Common myeloid progenitor, CD34-positive (primary cell): ENCODE measurements at regions not wholly inside any gene's neighbourhood (a gene's known extent, or its start where the extent isn't known, plus 50 kb on each side); places are given as distances from the start of the nearest gene placed in this dataset.

Experiments
- CTCF ChIA-PET: fragments of 350-600 bp; sonication (Branson Sonifier 250); formaldehyde crosslinking; loops from one replicate; lab custom pipeline; 2021; ENCODE audit warnings: antibody characterized with exemption; lab: Charles Lee
- POLR2A ChIA-PET: fragments of 350-600 bp; sonication (Branson Sonifier 250); formaldehyde crosslinking; loops from one replicate; lab custom pipeline; 2021; ENCODE audit warnings: antibody characterized with exemption; lab: Charles Lee
- DNase-seq, 3 donors: peaks; one replicate each; pipeline versions ENCODE4 v3.0.0 to v3.0.0-alpha.2; 2013
- H3K27ac ChIP-seq, 2 experiments: 1 replicate in 1 of 2; 2 replicates in 1 of 2; pipeline ENCODE4 v1.7.0; 2013; ENCODE audit warnings: inconsistent platforms in 2 of 2, low read length in 2 of 2, mild to moderate bottlenecking in 2 of 2, low read depth in 1 of 2, moderate library complexity in 1 of 2; ENCODE audit not compliant: severe bottlenecking in 2 of 2, insufficient read depth in 1 of 2, poor library complexity in 1 of 2
- H3K27me3 ChIP-seq, 5 experiments: replicated peaks in 2 of 5; 1 replicate in 3 of 5; 2 replicates in 2 of 5; pipeline versions ENCODE4 v1.6.1 to v1.7.0; 2013; ENCODE audit warnings: low read length in 4 of 5, mild to moderate bottlenecking in 2 of 5, moderate library complexity in 2 of 5, inconsistent platforms in 1 of 5; ENCODE audit not compliant: insufficient read depth in 5 of 5, control insufficient read depth in 4 of 5
- H3K36me3 ChIP-seq, 4 experiments: 1 replicate in 2 of 4; 2 replicates in 2 of 4; pipeline versions ENCODE4 v1.6.1 to v1.7.0; 2013; ENCODE audit warnings: low read length in 3 of 4, control low read depth in 1 of 4, mild to moderate bottlenecking in 1 of 4; ENCODE audit not compliant: control insufficient read depth in 4 of 4, insufficient read depth in 4 of 4
- H3K4me1 ChIP-seq, 4 experiments: 1 replicate in 3 of 4; 2 replicates in 1 of 4; pipeline versions ENCODE4 v1.6.1 to v1.7.1; 2013; ENCODE audit warnings: low read length in 3 of 4, mild to moderate bottlenecking in 3 of 4, control low read depth in 1 of 4, inconsistent platforms in 1 of 4, moderate library complexity in 1 of 4; ENCODE audit not compliant: control insufficient read depth in 4 of 4, insufficient read depth in 4 of 4; ENCODE audit errors: control extremely low read depth in 1 of 4
- H3K4me3 ChIP-seq, 7 experiments: 1 replicate in 4 of 7; 2 replicates in 3 of 7; pipeline versions ENCODE4 v1.5.1 to v1.7.0; 2013; ENCODE audit warnings: mild to moderate bottlenecking in 7 of 7, low read length in 6 of 7, moderate library complexity in 6 of 7, inconsistent platforms in 2 of 7, low read depth in 2 of 7, control low read depth in 1 of 7; ENCODE audit not compliant: insufficient read depth in 4 of 7, control insufficient read depth in 1 of 7; ENCODE audit errors: extremely low read depth in 1 of 7
- H3K9me3 ChIP-seq, 5 experiments: 1 replicate in 4 of 5; 2 replicates in 1 of 5; pipeline versions ENCODE4 v1.6.1 to v1.7.1; 2013; ENCODE audit warnings: low read length in 4 of 5, mild to moderate bottlenecking in 2 of 5, inconsistent platforms in 1 of 5, low read depth in 1 of 5, moderate library complexity in 1 of 5; ENCODE audit not compliant: control insufficient read depth in 4 of 5, insufficient read depth in 2 of 5; ENCODE audit errors: control extremely low read depth in 1 of 5
- WGBS: methylation state at CpG from one replicate; pipeline ENCODE4 v1.1.5; 2013; ENCODE audit not compliant: insufficient coverage; 5-methylcytosine and 5-hydroxymethylcytosine counted together

- no peak overlapping the region for H3K27ac ChIP-seq
- H3K27me3 ChIP-seq: peaks cover 0 to 19% (median 3%) of the 10 kb centered on the region in 5 experiments
- no peaks in the 10 kb centered on the region for H3K36me3 ChIP-seq
- ChIA-PET CTCF (no interaction called here), POLR2A (no interaction called here)
- no peak overlapping the region for H3K4me3 ChIP-seq
- no peak for DNase-seq
- 53% methylated on average over 2 of the region's 5 CpGs for WGBS
- H3K9me3 ChIP-seq: peaks cover 0 to 2% (median 0%) of the 10 kb centered on the region in 5 experiments
- no peaks in the 10 kb centered on the region for H3K4me1 ChIP-seq
Observed at GRCh38 chr20:20929341-20929740, 176.8 kb downstream of the LINC00237 start.

GRCh38 chr20:20926222-20926905 lies 179.8 kb downstream of the LINC00237 start:
- Histone ChIP-seq H3K27ac (no peak overlapping the region), H3K36me3 (no peaks in the 10 kb centered on the region), H3K27me3 (peaks cover 0 to 14% (median 0%) of the 10 kb centered on the region in 5 experiments), H3K4me3 (no peak overlapping the region), H3K9me3 (no peaks in the 10 kb centered on the region), H3K4me1 (no peaks in the 10 kb centered on the region)
- no peak for DNase-seq
- ChIA-PET POLR2A (no interaction called here), CTCF (no interaction called here)
- 83% methylated on average over 8 of the region's 8 CpGs for WGBS

GRCh38 chr20:20920433-20920832 lies 185.7 kb downstream of the LINC00237 start:
- Histone ChIP-seq H3K36me3 (no peaks in the 10 kb centered on the region), H3K27me3 (peaks cover 0 to 7% (median 3%) of the 10 kb centered on the region in 5 experiments), H3K27ac (no peak overlapping the region), H3K4me3 (no peak overlapping the region), H3K9me3 (peaks cover 0 to 25% (median 3%) of the 10 kb centered on the region in 5 experiments), H3K4me1 (no peaks in the 10 kb centered on the region)
- ChIA-PET CTCF (interaction anchor here (1.0 kb wide), 1 partner anchor 74 kb away, joined by 4 read pairs; no protein-coding TSS in a partner anchor), POLR2A (no interaction called here)
- no peak for DNase-seq
- no CpG with 5 or more reads among the region's 5 CpGs for WGBS

- Histone ChIP-seq H3K27ac (no peak overlapping the region), H3K9me3 (peaks cover 0 to 25% (median 6%) of the 10 kb centered on the region in 5 experiments), H3K36me3 (no peaks in the 10 kb centered on the region), H3K4me1 (no peaks in the 10 kb centered on the region), H3K27me3 (peaks cover 0 to 8% (median 0%) of the 10 kb centered on the region in 5 experiments), H3K4me3 (no peak overlapping the region)
- ChIA-PET POLR2A (no interaction called here), CTCF (no interaction called here)
- 67% methylated on average over 1 of the region's 1 CpG for WGBS
- DNase-seq: no peak
Observed at GRCh38 chr20:20915844-20916243, 190.3 kb downstream of the LINC00237 start.

GRCh38 chr20:20904501-20904831 lies 192.0 kb upstream of the RALGAPA2 start:
- DNase-seq: no peak
- Histone ChIP-seq H3K36me3 (no peaks in the 10 kb centered on the region), H3K27me3 (peaks cover 0 to 23% (median 13%) of the 10 kb centered on the region in 5 experiments), H3K9me3 (peaks cover 0 to 8% (median 3%) of the 10 kb centered on the region in 5 experiments), H3K4me3 (no peak overlapping the region), H3K27ac (no peak overlapping the region), H3K4me1 (no peaks in the 10 kb centered on the region)
- 100% methylated on average over 1 of the region's 2 CpGs for WGBS
- POLR2A ChIA-PET: no interaction called here
- CTCF ChIA-PET: no interaction called here

- Histone ChIP-seq H3K9me3 (peaks cover 0 to 8% (median 3%) of the 10 kb centered on the region in 5 experiments), H3K27me3 (peaks cover 0 to 18% (median 8%) of the 10 kb centered on the region in 5 experiments), H3K36me3 (no peaks in the 10 kb centered on the region), H3K27ac (no peak overlapping the region), H3K4me1 (no peaks in the 10 kb centered on the region), H3K4me3 (no peak overlapping the region)
- DNase-seq: no peak
- POLR2A ChIA-PET: no interaction called here
- 92% methylated on average over 2 of the region's 2 CpGs for WGBS
- CTCF ChIA-PET: no interaction called here
Observed at GRCh38 chr20:20903773-20904500, 191.5 kb upstream of the RALGAPA2 start.

- CTCF ChIA-PET: no interaction called here
- 31% methylated on average over 3 of the region's 4 CpGs for WGBS
- POLR2A ChIA-PET: no interaction called here
- DNase-seq: no peak
- Histone ChIP-seq H3K4me3 (no peak overlapping the region), H3K27me3 (peaks cover 2 to 11% (median 4%) of the 10 kb centered on the region in 5 experiments), H3K36me3 (no peaks in the 10 kb centered on the region), H3K4me1 (no peaks in the 10 kb centered on the region), H3K27ac (no peak overlapping the region), H3K9me3 (peaks cover 0 to 8% (median 2%) of the 10 kb centered on the region in 5 experiments)
Observed at GRCh38 chr20:20897922-20898321, 185.5 kb upstream of the RALGAPA2 start.
